Neuronal stem cell (in vitro differentiated cells): ENCODE measurements at regions not wholly inside any gene's neighbourhood (a gene's known extent, or its start where the extent isn't known, plus 50 kb on each side); places are given as distances from the start of the nearest gene placed in this dataset.
A peak's percentile ranks its signal among the peaks of the same experiment; 100 is the strongest.

Experiments
- DNase-seq: peaks from one replicate; pipeline ENCODE4 v3.0.0-alpha.2; 2013; ENCODE audit warnings: low spot score
- H2AFZ ChIP-seq: one replicate; pipeline ENCODE4 v1.6.1; 2013; ENCODE audit warnings: mild to moderate bottlenecking, low read length, inconsistent platforms
- H2AK5ac ChIP-seq: 2 replicates; pipeline ENCODE4 v1.6.1; 2013; ENCODE audit warnings: low read depth, mild to moderate bottlenecking, inconsistent platforms, low read length, moderate library complexity, mixed read lengths
- H2BK120ac ChIP-seq: 2 replicates; pipeline ENCODE4 v1.6.1; 2013; ENCODE audit warnings: low read depth, mild to moderate bottlenecking, inconsistent platforms, low read length, moderate library complexity, mixed read lengths
- H2BK12ac ChIP-seq: one replicate; pipeline ENCODE4 v1.6.1; 2013; ENCODE audit warnings: low read length, inconsistent platforms
- H2BK15ac ChIP-seq: 2 replicates; pipeline ENCODE4 v1.6.1; 2013; ENCODE audit warnings: mild to moderate bottlenecking, low read length, inconsistent platforms, mixed read lengths
- H2BK5ac ChIP-seq: one replicate; pipeline ENCODE4 v1.6.1; 2013; ENCODE audit warnings: inconsistent platforms, mild to moderate bottlenecking, low read length, moderate library complexity
- H3K14ac ChIP-seq: one replicate; pipeline ENCODE4 v1.6.1; 2013; ENCODE audit warnings: low read length, inconsistent platforms
- H3K18ac ChIP-seq: 2 replicates; pipeline ENCODE4 v1.6.1; 2013; ENCODE audit warnings: low read length, inconsistent platforms
- H3K23ac ChIP-seq: 2 replicates; pipeline ENCODE4 v1.6.1; 2013; ENCODE audit warnings: low read depth, mild to moderate bottlenecking, mixed read lengths, low read length, inconsistent platforms; ENCODE audit not compliant: poor library complexity
- H3K27ac ChIP-seq: replicated peaks from 3 replicates; pipeline ENCODE4 v1.5.1; 2013; ENCODE audit warnings: low read length, inconsistent platforms
- H3K27me3 ChIP-seq, 3 experiments: 2 replicates each; pipeline ENCODE4 v1.6.1; 2013; ENCODE audit warnings: low read length in 3 of 3, mild to moderate bottlenecking in 2 of 3, inconsistent platforms in 1 of 3, low read depth in 1 of 3, mixed read lengths in 1 of 3, moderate library complexity in 1 of 3; ENCODE audit not compliant: control insufficient read depth in 3 of 3, insufficient read depth in 3 of 3
- H3K36me3 ChIP-seq, 2 donors: replicated peaks in 1 of 2; 2 replicates each; pipeline ENCODE4 v1.6.1; 2013; ENCODE audit warnings: low read length in 2 of 2; ENCODE audit not compliant: control insufficient read depth in 2 of 2, insufficient read depth in 2 of 2
- H3K4ac ChIP-seq: 2 replicates; pipeline ENCODE4 v1.6.1; 2013; ENCODE audit warnings: inconsistent platforms, mild to moderate bottlenecking, low read length, moderate library complexity
- H3K4me1 ChIP-seq, 2 donors: 1 replicate in 1 of 2; 2 replicates in 1 of 2; pipeline ENCODE4 v1.6.1; 2013; ENCODE audit warnings: low read length in 2 of 2, low read depth in 1 of 2; ENCODE audit not compliant: control insufficient read depth in 2 of 2, insufficient read depth in 1 of 2
- H3K4me2 ChIP-seq: one replicate; pipeline ENCODE4 v1.6.1; 2013; ENCODE audit warnings: mild to moderate bottlenecking, low read length, inconsistent platforms; ENCODE audit not compliant: insufficient read depth, poor library complexity, severe bottlenecking
- H3K4me3 ChIP-seq, 2 donors: 2 replicates each; pipeline ENCODE4 v1.5.1; 2013; ENCODE audit warnings: low read length in 2 of 2, mild to moderate bottlenecking in 2 of 2, inconsistent platforms in 1 of 2, moderate library complexity in 1 of 2
- H3K79me1 ChIP-seq: one replicate; pipeline ENCODE4 v1.6.1; 2013; ENCODE audit warnings: low read depth, mild to moderate bottlenecking, inconsistent platforms, low read length, moderate library complexity
- H3K9ac ChIP-seq: one replicate; pipeline ENCODE4 v1.6.1; 2013; ENCODE audit warnings: mild to moderate bottlenecking, low read depth, low read length, inconsistent platforms; ENCODE audit not compliant: poor library complexity
- H3K9me3 ChIP-seq, 2 donors: replicated peaks in 1 of 2; 2 replicates each; pipeline versions ENCODE3 to v1.6.1; 2013; ENCODE audit warnings: low read length in 2 of 2, mild to moderate bottlenecking in 2 of 2, inconsistent platforms in 1 of 2, low read depth in 1 of 2, mixed read lengths in 1 of 2, moderate library complexity in 1 of 2; ENCODE audit not compliant: control insufficient read depth in 2 of 2, insufficient read depth in 1 of 2
- H4K8ac ChIP-seq: one replicate; pipeline ENCODE4 v1.6.1; 2013; ENCODE audit warnings: low read depth, mild to moderate bottlenecking, inconsistent platforms, low read length, moderate library complexity
- H4K91ac ChIP-seq: one replicate; pipeline ENCODE4 v1.6.1; 2013; ENCODE audit warnings: low read length, low read depth, mild to moderate bottlenecking, inconsistent platforms; ENCODE audit not compliant: poor library complexity
- WGBS, 2 donors: extraction: QIAGEN DNeasy Blood & Tissue Kit; methylation state at CpG; one replicate each; pipeline ENCODE4 v1.1.7; 2013; ENCODE audit warnings: missing lambda C conversion rate in 2 of 2, mixed read lengths in 1 of 2; ENCODE audit not compliant: insufficient read length in 2 of 2, insufficient replicate concordance in 1 of 2; ENCODE audit errors: extremely low coverage in 2 of 2; 5-methylcytosine and 5-hydroxymethylcytosine counted together

GRCh38 chr1:29706936-29707335, 470.6 kb downstream of the PTPRU start:
- Histone ChIP-seq H2BK120ac (no peak overlapping the region), H2AK5ac (no peak overlapping the region), H3K14ac (no peak overlapping the region), H4K8ac (no peak overlapping the region), H3K9me3 (no peaks in the 10 kb centered on the region), H3K79me1 (no peaks in the 10 kb centered on the region), H3K9ac (no peak overlapping the region), H4K91ac (no peak overlapping the region), H2BK15ac (no peak overlapping the region), H3K4me2 (peak overlapping the region; percentile 48), H3K4ac (no peak overlapping the region), H2BK12ac (no peak overlapping the region), H3K36me3 (no peaks in the 10 kb centered on the region), H3K27ac (no peak overlapping the region), H3K23ac (no peak overlapping the region), H2AFZ (no peak overlapping the region), H3K4me1 (peaks cover 0 to 23% of the 10 kb centered on the region in 2 donors), H3K4me3 (no peak overlapping the region), H2BK5ac (no peak overlapping the region), H3K27me3 (no peaks in the 10 kb centered on the region), H3K18ac (peak overlapping the region; percentile 57)
- no CpG with 5 or more reads among the region's 28 CpGs for WGBS, 2 donors
- peak; percentile 72 for DNase-seq

DNA sequence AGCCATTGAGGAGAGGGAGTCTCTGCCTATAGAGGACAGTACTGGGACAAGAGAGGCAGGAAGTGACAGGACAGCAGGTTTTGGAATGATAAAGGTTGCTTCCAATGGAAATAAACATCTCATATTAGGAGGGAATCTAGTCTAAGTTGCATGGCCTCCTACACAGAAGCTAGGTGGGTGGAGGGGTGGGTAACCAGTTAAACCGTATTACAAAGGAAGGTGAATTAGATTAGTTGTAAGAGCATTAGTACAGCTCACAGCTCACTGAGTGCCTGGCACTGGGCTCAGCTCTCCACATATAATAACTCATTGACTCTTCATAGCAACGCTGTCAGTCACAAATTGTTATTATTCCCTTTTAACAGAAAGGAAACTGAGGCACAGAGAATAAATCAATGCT, 468.1 kb downstream of the PTPRU start:
- H3K4ac ChIP-seq: no peak overlapping the region

DNA sequence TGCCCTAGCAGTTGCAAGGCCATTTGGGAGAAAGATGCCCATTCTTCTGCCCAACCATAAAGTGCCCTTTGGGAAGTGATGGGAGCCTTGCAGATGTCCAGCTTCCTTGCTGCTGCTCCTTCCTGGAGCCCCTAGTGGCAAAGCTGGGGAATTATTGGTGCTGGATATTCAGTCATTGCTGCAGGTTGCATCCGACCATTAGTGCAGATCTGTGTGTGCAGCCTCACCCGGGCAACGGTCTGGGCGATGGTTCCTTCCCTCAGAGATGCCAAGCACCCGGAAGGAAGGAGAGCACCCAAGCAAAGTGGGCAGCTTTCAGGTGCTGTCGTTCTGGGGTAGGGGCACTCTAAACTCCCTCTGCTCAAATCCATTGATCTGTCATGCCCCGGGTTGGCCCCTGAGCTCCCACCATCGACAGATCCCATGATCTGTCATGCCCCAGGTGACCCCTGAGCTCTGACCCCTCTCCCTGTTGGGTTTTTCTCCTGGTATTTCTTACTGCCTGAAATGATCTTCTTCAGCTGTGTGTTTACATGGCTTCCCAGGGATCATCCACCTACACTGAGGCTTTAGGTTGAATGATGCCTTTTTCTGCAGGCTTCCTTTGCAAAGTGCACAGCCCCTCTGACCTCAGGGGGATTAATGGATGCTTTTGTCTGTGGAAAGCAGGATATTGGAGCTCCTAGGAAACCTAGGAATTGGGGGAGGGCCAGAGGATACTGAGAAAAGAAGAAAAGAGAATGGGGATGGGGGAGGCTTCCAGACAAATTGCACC, 467.5 kb downstream of the PTPRU start:
- Histone ChIP-seq H3K14ac (no peak overlapping the region), H3K4me1 (peaks cover 0 to 23% of the 10 kb centered on the region in 2 donors), H3K9me3 (no peaks in the 10 kb centered on the region), H2AFZ (no peak overlapping the region), H2BK15ac (no peak overlapping the region), H2BK12ac (no peak overlapping the region), H3K36me3 (no peaks in the 10 kb centered on the region), H3K9ac (no peak overlapping the region), H3K27me3 (no peaks in the 10 kb centered on the region), H3K4ac (no peak overlapping the region), H3K23ac (no peak overlapping the region), H2AK5ac (no peak overlapping the region), H3K79me1 (no peaks in the 10 kb centered on the region), H3K27ac (peak overlapping the region; percentile 74), H2BK120ac (no peak overlapping the region), H3K4me3 (no peak overlapping the region), H3K18ac (peak overlapping the region; percentile 54), H3K4me2 (peak overlapping the region; percentile 53), H2BK5ac (no peak overlapping the region), H4K8ac (no peak overlapping the region), H4K91ac (no peak overlapping the region)
- DNase-seq: peak; percentile 58
- no CpG with 5 or more reads among the region's 8 CpGs for WGBS, 2 donors

More for the DNA sequence above, 468.1 kb downstream of the PTPRU start:
- Histone ChIP-seq H4K8ac (no peak overlapping the region), H3K23ac (no peak overlapping the region), H3K27me3 (no peaks in the 10 kb centered on the region), H3K14ac (no peak overlapping the region), H3K79me1 (no peaks in the 10 kb centered on the region), H2BK15ac (no peak overlapping the region), H3K4me3 (no peak overlapping the region), H3K4me2 (no peak overlapping the region), H2AK5ac (no peak overlapping the region), H3K18ac (no peak overlapping the region), H2BK12ac (no peak overlapping the region), H2BK5ac (no peak overlapping the region), H3K27ac (peak overlapping the region; percentile 17), H2AFZ (no peak overlapping the region), H3K36me3 (no peaks in the 10 kb centered on the region), H3K9ac (no peak overlapping the region), H2BK120ac (no peak overlapping the region), H3K9me3 (no peaks in the 10 kb centered on the region), H4K91ac (no peak overlapping the region), H3K4me1 (peaks cover 0 to 27% of the 10 kb centered on the region in 2 donors)
- DNase-seq: no peak
- WGBS, 2 donors: no CpG with 5 or more reads among the region's 2 CpGs

DNA sequence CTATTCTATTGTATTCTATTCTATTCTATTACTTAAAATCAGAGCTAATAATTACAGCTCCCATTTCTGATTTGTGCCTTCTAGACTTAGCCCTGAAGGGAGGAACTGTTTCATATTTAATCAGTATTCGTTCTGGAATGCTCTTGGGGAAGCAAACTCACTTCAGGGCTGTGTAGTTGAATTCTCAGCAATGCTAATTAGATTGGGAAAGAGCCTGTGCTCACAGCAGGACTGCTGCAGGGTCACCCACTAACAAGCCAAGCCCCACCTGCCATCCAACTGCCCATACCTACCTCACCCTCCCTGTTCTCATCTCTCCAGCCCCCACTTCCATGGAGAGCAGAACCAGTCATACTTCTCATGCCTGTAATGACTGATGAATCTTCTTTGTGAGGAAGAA, 464.2 kb downstream of the PTPRU start:
- Histone ChIP-seq H3K9me3 (no peaks in the 10 kb centered on the region), H3K4ac (no peak overlapping the region), H2AK5ac (no peak overlapping the region), H2BK12ac (no peak overlapping the region), H3K9ac (no peak overlapping the region), H2BK15ac (no peak overlapping the region), H3K27ac (no peak overlapping the region), H2BK5ac (no peak overlapping the region), H4K91ac (no peak overlapping the region), H3K14ac (no peak overlapping the region), H2AFZ (no peak overlapping the region), H4K8ac (no peak overlapping the region), H3K79me1 (no peaks in the 10 kb centered on the region), H2BK120ac (no peak overlapping the region), H3K23ac (no peak overlapping the region), H3K18ac (no peak overlapping the region), H3K27me3 (no peaks in the 10 kb centered on the region), H3K4me1 (peaks cover 0 to 23% of the 10 kb centered on the region in 2 donors), H3K36me3 (no peaks in the 10 kb centered on the region), H3K4me2 (no peak overlapping the region), H3K4me3 (no peak overlapping the region)
- DNase-seq: no peak
- no CpG with 5 or more reads among the region's 1 CpG for WGBS, 2 donors
